ENCODE measurements at regions not wholly inside any gene's neighbourhood (a gene's known extent, or its start where the extent isn't known, plus 50 kb on each side); places are given as distances from the start of the nearest gene placed in this dataset.

DNA sequence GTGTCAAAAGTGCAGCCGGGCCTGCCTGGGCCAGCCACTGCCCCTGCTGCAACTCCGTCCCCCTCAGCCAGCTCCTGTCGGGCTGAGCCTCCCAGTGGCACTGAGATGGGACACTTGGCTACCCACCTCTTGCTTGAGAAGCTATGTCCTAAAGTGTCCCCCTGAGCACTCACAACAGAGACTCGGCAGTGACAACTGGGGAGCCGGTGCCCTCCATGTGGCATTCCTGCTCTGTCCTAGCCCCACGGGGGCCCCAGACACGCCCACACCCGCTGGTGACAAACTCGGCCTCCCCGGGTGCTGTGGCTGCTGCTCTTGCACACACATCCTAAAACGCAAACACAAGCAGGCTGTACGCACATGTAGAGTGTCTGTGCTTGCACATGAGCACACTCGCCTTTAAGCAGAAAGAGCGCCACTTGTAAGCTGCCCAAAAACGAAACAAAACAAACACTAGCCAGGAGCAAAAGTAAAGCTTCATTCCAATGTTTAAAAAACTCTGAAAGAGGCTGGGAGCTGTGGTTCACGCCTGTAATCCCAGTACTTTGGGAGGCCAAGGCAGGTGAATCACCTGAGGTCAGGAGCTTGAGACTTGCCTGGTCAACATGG is 253.9 kb downstream of the RBFOX3 start:
- Histone ChIP-seq H3K4me1 (ENCODE audit: insufficient read depth, low read length, poor library complexity, severe bottlenecking) (no peaks in the 10 kb centered on the region), H3K27me3 (ENCODE audit: insufficient read depth, low read length, poor library complexity, severe bottlenecking) (no peaks in the 10 kb centered on the region), H3F3A (ENCODE audit: low read depth) (no peaks in the 10 kb centered on the region), H3K4me2 (ENCODE audit: low read depth, low read length, poor library complexity, severe bottlenecking) (no peak overlapping the region), H3K9ac (ENCODE audit: low read depth, low read length, poor library complexity, severe bottlenecking) (no peak overlapping the region), H4K20me1 (ENCODE audit: insufficient read depth, low read length, poor library complexity, severe bottlenecking) (no peaks in the 10 kb centered on the region), H3K9me3 (ENCODE audit: insufficient read depth, low read depth, low read length) (no peaks in the 10 kb centered on the region), H3K4me3 (ENCODE audit: low read length, poor library complexity, severe bottlenecking) (no peak overlapping the region), H3K36me3 (ENCODE audit: insufficient read depth, low read length) (no peaks in the 10 kb centered on the region), H3K9me2 (replicated peaks; ENCODE audit: low read depth, low read length) (no peaks in the 10 kb centered on the region), H2AFZ (ENCODE audit: low read length) (no peak overlapping the region), H3K79me2 (ENCODE audit: insufficient read depth, low read length) (no peaks in the 10 kb centered on the region)
- TF ChIP-seq EZH2phosphoT487 (IDR thresholded peaks at IDR 0.05; ENCODE audit: borderline replicate concordance): no peak
- TF ChIP-seq, protein P1, sequence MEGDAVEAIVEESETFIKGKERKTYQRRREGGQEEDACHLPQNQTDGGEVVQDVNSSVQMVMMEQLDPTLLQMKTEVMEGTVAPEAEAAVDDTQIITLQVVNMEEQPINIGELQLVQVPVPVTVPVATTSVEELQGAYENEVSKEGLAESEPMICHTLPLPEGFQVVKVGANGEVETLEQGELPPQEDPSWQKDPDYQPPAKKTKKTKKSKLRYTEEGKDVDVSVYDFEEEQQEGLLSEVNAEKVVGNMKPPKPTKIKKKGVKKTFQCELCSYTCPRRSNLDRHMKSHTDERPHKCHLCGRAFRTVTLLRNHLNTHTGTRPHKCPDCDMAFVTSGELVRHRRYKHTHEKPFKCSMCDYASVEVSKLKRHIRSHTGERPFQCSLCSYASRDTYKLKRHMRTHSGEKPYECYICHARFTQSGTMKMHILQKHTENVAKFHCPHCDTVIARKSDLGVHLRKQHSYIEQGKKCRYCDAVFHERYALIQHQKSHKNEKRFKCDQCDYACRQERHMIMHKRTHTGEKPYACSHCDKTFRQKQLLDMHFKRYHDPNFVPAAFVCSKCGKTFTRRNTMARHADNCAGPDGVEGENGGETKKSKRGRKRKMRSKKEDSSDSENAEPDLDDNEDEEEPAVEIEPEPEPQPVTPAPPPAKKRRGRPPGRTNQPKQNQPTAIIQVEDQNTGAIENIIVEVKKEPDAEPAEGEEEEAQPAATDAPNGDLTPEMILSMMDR (conservative IDR thresholded peaks at IDR 0.05; ENCODE audit: low read length): no peak

DNA sequence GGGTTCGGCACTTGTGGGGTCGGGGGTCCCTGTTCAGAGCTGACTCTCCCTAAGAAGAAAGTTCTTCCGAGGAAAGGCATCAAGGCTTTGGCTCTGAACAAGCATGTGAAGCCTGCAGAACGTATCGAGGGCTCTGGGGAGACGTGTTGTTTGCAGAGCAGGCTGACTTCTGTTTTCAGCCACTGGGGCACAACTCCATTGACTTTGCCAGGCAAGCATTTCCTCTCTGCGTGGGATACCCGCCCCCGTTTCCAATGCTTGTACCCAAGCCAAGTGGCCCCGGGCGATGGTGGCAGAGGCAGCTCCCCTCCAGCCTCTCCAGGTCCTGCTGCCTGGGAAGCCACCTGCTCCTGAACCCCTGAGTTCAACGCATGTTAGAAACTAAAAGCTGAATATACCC is 255.7 kb downstream of the RBFOX3 start:
- no peaks in the 10 kb centered on the region for H3K4me1 ChIP-seq (ENCODE audit: insufficient read depth, low read length, poor library complexity, severe bottlenecking)
- no peaks in the 10 kb centered on the region for H3K9me2 ChIP-seq (replicated peaks; ENCODE audit: low read depth, low read length)
- no peak overlapping the region for H3K4me3 ChIP-seq (ENCODE audit: low read length, poor library complexity, severe bottlenecking)
- no peak overlapping the region for H3K4me2 ChIP-seq (ENCODE audit: low read depth, low read length, poor library complexity, severe bottlenecking)
- H2AFZ ChIP-seq (ENCODE audit: low read length): no peak overlapping the region
- H3F3A ChIP-seq (ENCODE audit: low read depth): no peaks in the 10 kb centered on the region
- H3K9me3 ChIP-seq (ENCODE audit: insufficient read depth, low read depth, low read length): no peaks in the 10 kb centered on the region
- H4K20me1 ChIP-seq (ENCODE audit: insufficient read depth, low read length, poor library complexity, severe bottlenecking): no peaks in the 10 kb centered on the region
- no peak for TF ChIP-seq EZH2phosphoT487 (IDR thresholded peaks at IDR 0.05; ENCODE audit: borderline replicate concordance)
- TF ChIP-seq, protein P1 (conservative IDR thresholded peaks at IDR 0.05; ENCODE audit: low read length): no peak
- no peaks in the 10 kb centered on the region for H3K27me3 ChIP-seq (ENCODE audit: insufficient read depth, low read length, poor library complexity, severe bottlenecking)
- H3K79me2 ChIP-seq (ENCODE audit: insufficient read depth, low read length): no peaks in the 10 kb centered on the region
- H3K9ac ChIP-seq (ENCODE audit: low read depth, low read length, poor library complexity, severe bottlenecking): no peak overlapping the region
- no peaks in the 10 kb centered on the region for H3K36me3 ChIP-seq (ENCODE audit: insufficient read depth, low read length)

GRCh38 chr17:79354173-79354820 is 256.6 kb downstream of the RBFOX3 start:
- H3K4me2 ChIP-seq (ENCODE audit: low read depth, low read length, poor library complexity, severe bottlenecking): no peak overlapping the region
- no peaks in the 10 kb centered on the region for H3K79me2 ChIP-seq (ENCODE audit: insufficient read depth, low read length)
- no peak overlapping the region for H2AFZ ChIP-seq (ENCODE audit: low read length)
- H3K36me3 ChIP-seq (ENCODE audit: insufficient read depth, low read length): no peaks in the 10 kb centered on the region
- H3K27me3 ChIP-seq (ENCODE audit: insufficient read depth, low read length, poor library complexity, severe bottlenecking): no peaks in the 10 kb centered on the region
- H4K20me1 ChIP-seq (ENCODE audit: insufficient read depth, low read length, poor library complexity, severe bottlenecking): no peaks in the 10 kb centered on the region
- no peaks in the 10 kb centered on the region for H3K9me3 ChIP-seq (ENCODE audit: insufficient read depth, low read depth, low read length)
- no peak overlapping the region for H3K9ac ChIP-seq (ENCODE audit: low read depth, low read length, poor library complexity, severe bottlenecking)
- no peak for TF ChIP-seq EZH2phosphoT487 (IDR thresholded peaks at IDR 0.05; ENCODE audit: borderline replicate concordance)
- TF ChIP-seq, protein P1 (conservative IDR thresholded peaks at IDR 0.05; ENCODE audit: low read length): no peak
- H3K4me1 ChIP-seq (ENCODE audit: insufficient read depth, low read length, poor library complexity, severe bottlenecking): no peaks in the 10 kb centered on the region
- H3K9me2 ChIP-seq (replicated peaks; ENCODE audit: low read depth, low read length): no peaks in the 10 kb centered on the region
- no peaks in the 10 kb centered on the region for H3F3A ChIP-seq (ENCODE audit: low read depth)
- no peak overlapping the region for H3K4me3 ChIP-seq (ENCODE audit: low read length, poor library complexity, severe bottlenecking)
